HL-60 (cell line): ENCODE measurements at regions not wholly inside any gene's neighbourhood (a gene's known extent, or its start where the extent isn't known, plus 50 kb on each side); places are given as distances from the start of the nearest gene placed in this dataset.

ENCODE experiments used
- POLR2AphosphoS5 ChIP-seq: IDR thresholded peaks from 2 replicates; pipeline ENCODE4 v1.6.1; 2012; ENCODE audit warnings: low read depth
- SPI1 ChIP-seq: IDR thresholded peaks from 2 replicates; pipeline ENCODE4 v1.6.1; 2012; ENCODE audit warnings: low read depth, mild to moderate bottlenecking, borderline replicate concordance

- TF ChIP-seq POLR2AphosphoS5: no peak
- TF ChIP-seq SPI1: no peak
Measured at GRCh38 chr9:73239570-73240265, 88.1 kb downstream of the ANXA1 start.
